ENCODE measurements at regions not wholly inside any gene's neighbourhood (a gene's known extent, or its start where the extent isn't known, plus 50 kb on each side); places are given as distances from the start of the nearest gene placed in this dataset.
A peak's percentile ranks its signal among the peaks of the same experiment; 100 is the strongest.

- Histone ChIP-seq H3K27me3 (no peaks in the 10 kb centered on the region), H3K36me3 (replicated peaks in 1 of 2; ENCODE audit: insufficient read depth in 1 of 2, low read depth in 2 of 2) (no peaks in the 10 kb centered on the region), H3K9me3 (no peaks in the 10 kb centered on the region), H3K4me3 (no peak overlapping the region), H3K27ac (no peak overlapping the region), H3K4me1 (peaks cover 7% of the 10 kb centered on the region)
- TF ChIP-seq POLR2A (IDR thresholded peaks at IDR 0.05) (no peak), CTCF (IDR thresholded peaks at IDR 0.05) (no peak)
- intact Hi-C loops (cut with DNase I), result no loop called here
- 86 to 93% methylated on average over 2 of the region's 2 CpGs for WGBS, 2 donors
- no peak for DNase-seq
- ATAC-seq, result no peak
Measured at GRCh38 chr1:5796028-5796427, 196.2 kb downstream of the NPHP4 start.

GRCh38 chr1:5794279-5794678, 197.9 kb downstream of the NPHP4 start:
- ATAC-seq (no peak), DNase-seq (no peak)
- H3K9me3 ChIP-seq, result no peaks in the 10 kb centered on the region
- H3K27me3 ChIP-seq, result no peaks in the 10 kb centered on the region
- no peak overlapping the region for H3K27ac ChIP-seq
- intact Hi-C loops (cut with DNase I), result no loop called here
- peaks cover 7% of the 10 kb centered on the region for H3K4me1 ChIP-seq
- H3K36me3 ChIP-seq (replicated peaks in 1 of 2; ENCODE audit: insufficient read depth in 1 of 2, low read depth in 2 of 2), result no peaks in the 10 kb centered on the region
- TF ChIP-seq CTCF (IDR thresholded peaks at IDR 0.05) (no peak), POLR2A (IDR thresholded peaks at IDR 0.05) (no peak)
- H3K4me3 ChIP-seq, result no peak overlapping the region
- 86 to 87% methylated on average over 3 to 7 of the region's 7 CpGs for WGBS, 2 donors

GRCh38 chr1:5793516-5793915, 198.7 kb downstream of the NPHP4 start:
- intact Hi-C loops (cut with DNase I), result no loop called here
- no peak for ATAC-seq

GRCh38 chr1:5781079-5781478, 211.1 kb downstream of the NPHP4 start:
- WGBS, 2 donors, result 57 to 70% methylated on average over 2 to 6 of the region's 6 CpGs
- H3K9me3 ChIP-seq, result no peaks in the 10 kb centered on the region
- H3K36me3 ChIP-seq (replicated peaks in 1 of 2; ENCODE audit: insufficient read depth in 1 of 2, low read depth in 2 of 2), result no peaks in the 10 kb centered on the region
- no peak for ATAC-seq
- H3K4me1 ChIP-seq, result no peaks in the 10 kb centered on the region
- H3K27me3 ChIP-seq, result no peaks in the 10 kb centered on the region
- H3K27ac ChIP-seq, result no peak overlapping the region
- no peak for DNase-seq
- no peak overlapping the region for H3K4me3 ChIP-seq
- intact Hi-C loops (cut with DNase I), result no loop called here
- no peak for TF ChIP-seq POLR2A (IDR thresholded peaks at IDR 0.05)
- no peak for TF ChIP-seq CTCF (IDR thresholded peaks at IDR 0.05)

More at GRCh38 chr1:5793516-5793915, 198.7 kb downstream of the NPHP4 start:
- DNase-seq, result peak in 2 of 4 donors; percentile 10 to 55
- 26 to 42% methylated on average over 4 of the region's 4 CpGs for WGBS, 2 donors
- H3K36me3 ChIP-seq (replicated peaks in 1 of 2; ENCODE audit: insufficient read depth in 1 of 2, low read depth in 2 of 2), result no peaks in the 10 kb centered on the region
- no peak overlapping the region for H3K27ac ChIP-seq
- peaks cover 7% of the 10 kb centered on the region for H3K4me1 ChIP-seq
- no peak overlapping the region for H3K4me3 ChIP-seq
- TF ChIP-seq CTCF (IDR thresholded peaks at IDR 0.05), result no peak
- no peak for TF ChIP-seq POLR2A (IDR thresholded peaks at IDR 0.05)
- no peaks in the 10 kb centered on the region for H3K9me3 ChIP-seq
- no peaks in the 10 kb centered on the region for H3K27me3 ChIP-seq

- Histone ChIP-seq H3K4me3 (no peak overlapping the region), H3K36me3 (replicated peaks in 1 of 2; ENCODE audit: insufficient read depth in 1 of 2, low read depth in 2 of 2) (no peaks in the 10 kb centered on the region), H3K4me1 (no peaks in the 10 kb centered on the region), H3K27me3 (no peaks in the 10 kb centered on the region), H3K9me3 (no peaks in the 10 kb centered on the region), H3K27ac (no peak overlapping the region)
- ATAC-seq (no peak), DNase-seq (no peak)
- TF ChIP-seq CTCF (IDR thresholded peaks at IDR 0.05) (no peak), POLR2A (IDR thresholded peaks at IDR 0.05) (no peak)
- intact Hi-C loops (cut with DNase I), result no loop called here
- WGBS, 2 donors, result 72 to 86% methylated on average over 4 of the region's 4 CpGs
Measured at GRCh38 chr1:5780324-5780716, 211.9 kb downstream of the NPHP4 start.

Data from body of pancreas (tissue), 4 donors.